Immature natural killer cell (primary cell): ENCODE measurements at regions not wholly inside any gene's neighbourhood (a gene's known extent, or its start where the extent isn't known, plus 50 kb on each side); places are given as distances from the start of the nearest gene placed in this dataset.

Experiments
- DNase-seq, 3 donors: peaks; one replicate each; pipeline ENCODE4 v3.0.0; 2022; ENCODE audit warnings: mixed read lengths in 1 of 3
- H3K27ac Mint-ChIP-seq, 6 donors: one replicate each; pipeline ENCODE4 v1.8.0; 2020; ENCODE audit warnings: mixed read lengths in 6 of 6, mild to moderate bottlenecking in 5 of 6, inconsistent platforms in 4 of 6, moderate library complexity in 3 of 6
- H3K27me3 Mint-ChIP-seq, 3 donors: one replicate each; pipeline ENCODE4 v1.8.0; 2020 to 2021; ENCODE audit warnings: low read depth in 3 of 3, mild to moderate bottlenecking in 3 of 3, mixed read lengths in 3 of 3, moderate library complexity in 3 of 3, inconsistent platforms in 1 of 3
- H3K36me3 Mint-ChIP-seq, 3 donors: one replicate each; pipeline ENCODE4 v1.8.0; 2020; ENCODE audit warnings: mixed read lengths in 3 of 3, inconsistent platforms in 2 of 3, mild to moderate bottlenecking in 2 of 3
- H3K4me1 Mint-ChIP-seq, 2 donors: one replicate each; pipeline ENCODE4 v1.8.0; 2020; ENCODE audit warnings: inconsistent platforms in 2 of 2, mild to moderate bottlenecking in 2 of 2, mixed read lengths in 2 of 2, moderate library complexity in 1 of 2
- H3K4me3 Mint-ChIP-seq, 5 donors: one replicate each; pipeline ENCODE4 v1.8.0; 2020; ENCODE audit warnings: mild to moderate bottlenecking in 5 of 5, mixed read lengths in 5 of 5, inconsistent platforms in 3 of 5, moderate library complexity in 3 of 5
- H3K9me3 Mint-ChIP-seq, 6 donors: one replicate each; pipeline ENCODE4 v1.8.0; 2020; ENCODE audit warnings: mild to moderate bottlenecking in 6 of 6, mixed read lengths in 6 of 6, inconsistent platforms in 4 of 6, moderate library complexity in 3 of 6

DNA sequence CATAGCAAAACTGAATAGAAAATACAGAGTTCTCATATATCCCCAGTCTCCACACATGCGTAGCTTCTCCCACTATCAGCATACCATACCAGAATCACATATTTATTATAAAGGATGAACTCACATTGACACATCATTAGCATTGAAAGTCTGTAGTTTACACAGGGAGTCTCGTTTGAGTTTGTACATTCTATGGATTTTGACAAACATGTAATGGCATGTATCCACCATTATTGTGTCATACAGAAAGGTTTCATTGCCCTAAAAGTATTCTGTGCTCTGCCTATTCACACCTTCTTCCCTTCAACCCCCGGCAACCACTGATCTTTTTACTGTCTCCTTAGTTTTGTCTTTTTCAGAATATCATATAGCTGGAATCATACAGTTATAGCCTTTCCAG, 562.4 kb downstream of the KCTD8 start:
- H3K27me3 Mint-ChIP-seq = no peaks in the 10 kb centered on the region
- no peak for DNase-seq
- H3K4me3 Mint-ChIP-seq = no peak overlapping the region
- H3K9me3 Mint-ChIP-seq = peaks cover 10 to 38% (median 20%) of the 10 kb centered on the region in 6 donors
- H3K27ac Mint-ChIP-seq = no peak overlapping the region
- no peaks in the 10 kb centered on the region for H3K36me3 Mint-ChIP-seq
- no peaks in the 10 kb centered on the region for H3K4me1 Mint-ChIP-seq

DNA sequence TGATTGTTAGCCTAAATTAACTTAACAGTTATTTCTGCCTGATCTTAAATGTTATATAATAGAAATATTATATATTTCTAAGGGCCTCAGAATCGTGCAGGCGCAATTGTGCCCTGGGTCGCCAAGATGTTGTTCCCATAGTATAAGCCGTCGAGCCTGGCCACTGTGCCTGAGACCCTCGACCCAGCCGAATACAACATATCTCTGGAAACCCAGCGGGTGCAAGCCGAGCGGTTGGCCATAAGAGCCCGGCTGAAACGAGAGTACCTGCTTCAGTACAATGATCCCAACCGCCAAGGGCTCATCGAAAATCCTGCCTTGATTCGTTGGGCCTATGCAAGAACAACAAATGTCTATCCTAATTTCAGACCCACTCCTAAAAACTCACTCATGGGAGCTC, 549.8 kb downstream of the KCTD8 start:
- Mint-ChIP-seq H3K36me3 (no peaks in the 10 kb centered on the region), H3K9me3 (peaks cover 11 to 46% (median 29%) of the 10 kb centered on the region in 6 donors), H3K4me1 (no peaks in the 10 kb centered on the region), H3K27ac (no peak overlapping the region), H3K27me3 (peaks cover 0 to 2% (median 0%) of the 10 kb centered on the region in 3 donors), H3K4me3 (no peak overlapping the region)
- no peak for DNase-seq

DNA sequence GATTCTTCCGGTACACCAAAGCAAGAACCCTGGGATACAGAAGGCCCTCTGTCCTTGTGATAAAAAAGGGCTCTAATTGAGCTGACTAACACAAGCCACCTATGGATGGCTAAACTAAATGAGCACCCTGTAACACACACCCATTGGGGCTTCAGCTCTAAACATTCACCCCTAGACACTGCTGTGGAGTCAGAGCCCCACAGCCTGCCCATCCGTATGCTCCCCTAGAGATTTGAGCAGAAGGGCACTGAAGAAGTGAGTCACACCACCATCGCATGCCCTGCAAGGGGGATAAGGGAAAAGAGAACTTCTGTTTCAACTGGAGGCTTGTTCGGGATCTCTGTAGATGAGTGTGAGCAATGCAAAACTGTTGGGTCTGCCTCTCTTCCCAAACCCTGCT, 545.2 kb downstream of the KCTD8 start:
- Mint-ChIP-seq H3K4me1 (no peaks in the 10 kb centered on the region), H3K4me3 (no peak overlapping the region), H3K27ac (no peak overlapping the region), H3K9me3 (peaks cover 6 to 42% (median 18%) of the 10 kb centered on the region in 6 donors), H3K36me3 (peaks cover 0 to 4% (median 0%) of the 10 kb centered on the region in 3 donors), H3K27me3 (no peaks in the 10 kb centered on the region)
- DNase-seq = no peak

DNA sequence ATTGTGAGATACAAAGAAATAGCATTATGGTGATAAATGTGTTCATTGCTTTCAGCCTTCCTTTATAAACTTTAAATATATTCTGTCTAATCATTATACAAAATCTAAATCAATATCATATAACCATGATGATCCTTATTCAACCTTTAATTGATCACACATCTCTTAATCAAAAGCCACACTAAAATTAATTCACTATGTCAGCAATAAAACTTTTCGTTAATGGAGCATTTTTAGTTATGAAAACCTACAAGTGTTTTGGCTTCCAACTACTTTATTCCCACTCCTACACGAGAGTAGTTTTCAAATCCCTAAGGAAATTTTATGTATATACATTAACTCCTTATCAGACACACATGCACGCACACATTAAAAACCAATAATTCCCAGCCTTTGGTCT, 530.2 kb downstream of the KCTD8 start:
- H3K9me3 Mint-ChIP-seq = peaks cover 26 to 63% (median 39%) of the 10 kb centered on the region in 6 donors

DNA sequence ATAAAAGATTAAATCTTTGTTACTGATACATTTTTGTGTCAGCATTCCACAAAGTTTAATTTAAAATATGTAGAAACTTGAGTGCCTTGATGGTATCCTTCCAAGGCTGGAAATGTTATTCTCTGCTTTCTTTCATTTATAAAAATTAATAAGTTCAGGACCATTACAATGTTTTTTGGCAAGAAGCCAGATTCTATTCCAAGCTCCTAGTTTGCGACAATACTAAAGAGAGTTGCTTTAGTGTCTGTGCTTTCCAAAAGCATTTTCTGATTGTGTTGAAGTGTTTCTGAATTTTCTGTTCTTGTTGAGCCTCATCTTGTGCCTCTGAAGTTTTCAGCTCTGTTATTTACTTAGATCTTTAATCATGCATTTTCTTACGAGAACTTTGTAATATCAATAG, 516.2 kb downstream of the KCTD8 start:
- Mint-ChIP-seq H3K4me3 (no peak overlapping the region), H3K9me3 (peaks cover 2 to 33% (median 16%) of the 10 kb centered on the region in 6 donors)
- DNase-seq = no peak

More for the DNA sequence above, 530.2 kb downstream of the KCTD8 start:
- Mint-ChIP-seq H3K4me3 (no peak overlapping the region), H3K4me1 (no peaks in the 10 kb centered on the region), H3K27ac (no peak overlapping the region), H3K27me3 (peaks cover 0 to 3% (median 2%) of the 10 kb centered on the region in 3 donors), H3K36me3 (peaks cover 0 to 5% (median 3%) of the 10 kb centered on the region in 3 donors)
- no peak for DNase-seq

DNA sequence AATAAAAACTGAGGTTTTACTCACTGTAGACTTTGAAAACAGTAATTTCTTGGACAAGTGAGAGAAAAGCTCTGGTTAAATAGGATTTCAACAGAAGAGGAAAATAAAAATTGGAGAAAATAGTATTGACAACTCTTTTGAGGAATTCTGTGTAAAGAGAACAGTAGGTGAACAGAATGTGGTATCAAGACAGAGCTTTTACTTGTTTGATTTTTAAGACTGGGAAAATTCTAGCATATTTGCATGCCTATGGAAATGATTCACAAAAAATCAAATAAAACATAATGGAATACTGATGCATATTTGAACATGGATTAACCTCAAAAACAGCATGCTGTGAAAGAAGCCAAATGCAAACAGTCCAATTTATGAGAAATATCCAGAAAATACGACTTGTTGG, 504.6 kb downstream of the KCTD8 start:
- Mint-ChIP-seq H3K9me3 (peaks cover 6 to 47% (median 20%) of the 10 kb centered on the region in 6 donors), H3K4me3 (no peak overlapping the region), H3K27me3 (no peaks in the 10 kb centered on the region), H3K36me3 (no peaks in the 10 kb centered on the region), H3K27ac (no peak overlapping the region), H3K4me1 (no peaks in the 10 kb centered on the region)
- DNase-seq = no peak

More for the DNA sequence above, 516.2 kb downstream of the KCTD8 start:
- Mint-ChIP-seq H3K27me3 (peaks cover 0 to 4% (median 0%) of the 10 kb centered on the region in 3 donors), H3K4me1 (no peaks in the 10 kb centered on the region), H3K27ac (no peak overlapping the region), H3K36me3 (no peaks in the 10 kb centered on the region)

DNA sequence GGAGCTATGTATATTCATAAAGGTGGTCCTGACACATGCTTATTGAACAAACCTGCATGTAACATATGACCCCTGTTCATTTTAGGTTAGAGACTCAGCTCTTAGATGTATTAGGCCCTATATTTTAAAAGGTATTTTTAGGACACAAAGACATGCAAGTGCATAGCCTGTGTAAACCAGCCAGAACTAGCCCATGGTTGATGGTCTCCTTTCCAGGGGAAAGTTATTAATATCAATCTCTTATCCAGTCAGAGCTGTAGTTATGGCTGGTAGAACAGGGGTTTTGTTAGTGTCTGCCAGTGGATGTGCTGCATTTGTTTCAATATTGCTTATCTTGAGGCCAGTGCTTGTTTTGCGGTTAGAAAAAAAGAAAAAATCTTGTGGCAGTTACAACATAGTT, 488.6 kb downstream of the KCTD8 start:
- Mint-ChIP-seq H3K9me3 (peaks cover 0 to 36% (median 13%) of the 10 kb centered on the region in 6 donors), H3K4me3 (no peak overlapping the region), H3K27me3 (no peaks in the 10 kb centered on the region), H3K27ac (no peak overlapping the region), H3K36me3 (no peaks in the 10 kb centered on the region), H3K4me1 (no peaks in the 10 kb centered on the region)
- DNase-seq = no peak

DNA sequence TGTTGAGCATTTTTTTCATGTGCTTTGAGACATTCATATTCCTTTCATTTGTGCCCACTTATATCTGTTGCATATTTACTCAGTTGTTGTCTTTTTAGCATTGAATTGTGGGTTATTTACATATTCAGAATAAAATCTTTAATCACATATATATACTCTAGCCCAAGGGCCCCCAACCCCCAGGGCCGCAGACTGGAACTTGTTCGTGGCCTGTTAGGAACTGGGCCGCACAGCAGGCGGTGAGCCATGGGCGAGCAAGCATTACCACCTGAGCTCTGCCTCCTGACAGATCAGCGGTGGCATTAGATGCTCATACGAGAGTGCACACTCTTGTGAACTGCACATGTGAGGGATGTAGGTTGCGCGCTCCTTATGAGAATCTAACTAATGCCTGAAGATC, 480.6 kb downstream of the KCTD8 start:
- Mint-ChIP-seq H3K4me3 (no peak overlapping the region), H3K9me3 (peaks cover 3 to 39% (median 20%) of the 10 kb centered on the region in 6 donors), H3K27ac (no peak overlapping the region), H3K27me3 (peaks cover 0 to 2% (median under 1%) of the 10 kb centered on the region in 3 donors), H3K4me1 (no peaks in the 10 kb centered on the region), H3K36me3 (no peaks in the 10 kb centered on the region)
- no peak for DNase-seq

DNA sequence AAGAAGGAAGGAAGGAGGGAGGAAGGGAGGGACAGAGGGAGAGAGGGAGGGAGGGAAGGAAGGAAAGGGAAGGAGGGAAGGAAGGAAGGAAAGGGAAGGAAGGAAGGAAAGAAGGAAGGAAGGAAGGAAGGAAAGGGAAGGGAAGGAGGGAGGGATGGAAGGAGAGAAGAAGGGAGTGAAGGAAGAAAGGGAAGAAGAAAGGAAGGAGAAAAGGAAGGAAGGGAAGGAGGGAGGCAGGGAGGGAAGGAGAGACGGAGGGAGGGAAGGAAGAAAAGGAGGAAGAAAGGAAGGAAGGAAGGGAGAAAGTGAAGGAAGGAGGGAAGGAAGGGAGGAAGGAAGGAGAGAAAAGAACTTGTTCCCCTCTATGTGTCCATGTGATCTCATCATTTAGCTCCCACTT, 465.0 kb downstream of the KCTD8 start:
- Mint-ChIP-seq H3K4me1 (no peaks in the 10 kb centered on the region), H3K27ac (no peak overlapping the region), H3K4me3 (no peak overlapping the region), H3K36me3 (no peaks in the 10 kb centered on the region), H3K27me3 (no peaks in the 10 kb centered on the region), H3K9me3 (peaks cover 4 to 34% (median 24%) of the 10 kb centered on the region in 6 donors)
- no peak for DNase-seq

DNA sequence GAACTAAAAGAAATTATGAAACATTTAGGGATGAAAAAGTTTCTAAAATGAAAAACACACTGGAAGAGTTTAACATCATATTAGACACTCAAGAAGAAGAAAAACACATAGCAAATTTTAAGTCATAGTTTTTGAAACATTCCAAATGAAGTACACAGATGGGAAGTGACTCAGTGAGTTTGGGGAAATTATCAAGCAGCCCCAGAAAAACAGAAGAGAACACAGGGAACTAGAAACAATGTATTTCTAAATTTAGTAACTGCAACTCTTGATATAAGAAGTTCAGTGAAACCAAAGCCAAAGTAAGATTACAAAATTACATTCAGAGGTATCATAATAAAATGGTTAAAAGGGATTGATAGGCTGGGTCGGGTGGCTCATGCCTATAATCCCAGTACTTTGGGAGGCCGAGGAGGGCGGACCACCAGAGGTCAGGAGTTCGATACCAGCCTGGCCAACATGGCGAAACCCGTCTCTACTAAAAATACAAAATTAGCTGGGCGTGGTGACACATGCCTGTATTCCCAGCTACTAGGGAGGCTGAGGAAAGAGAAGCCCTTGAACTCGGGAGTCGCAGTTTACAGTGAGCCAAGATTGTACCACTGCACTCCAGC, 461.2 kb downstream of the KCTD8 start:
- Mint-ChIP-seq H3K4me1 (no peaks in the 10 kb centered on the region), H3K27me3 (no peaks in the 10 kb centered on the region)
- no peak for DNase-seq

DNA sequence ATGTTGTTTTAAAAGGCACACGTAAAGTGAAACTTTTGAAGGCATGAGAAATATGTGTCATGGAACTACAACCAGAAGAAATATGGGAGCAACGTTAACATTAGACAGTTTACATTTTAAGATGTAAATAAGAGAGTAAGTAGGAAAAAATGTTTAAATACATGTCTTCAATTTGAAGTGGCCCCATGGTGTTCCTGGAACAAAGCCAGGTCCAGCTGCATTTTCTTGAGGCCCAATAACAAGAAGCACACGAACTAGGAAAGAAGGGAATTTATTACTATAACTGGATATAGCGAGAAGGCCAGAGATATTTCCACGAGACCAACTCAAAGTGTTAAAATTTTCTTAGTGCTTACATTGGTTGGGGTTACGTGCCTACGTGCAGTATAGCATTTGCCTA, 458.1 kb downstream of the KCTD8 start:
- Mint-ChIP-seq H3K9me3 (peaks cover 6 to 23% (median 15%) of the 10 kb centered on the region in 6 donors), H3K27ac (no peak overlapping the region), H3K27me3 (no peaks in the 10 kb centered on the region), H3K4me3 (no peak overlapping the region), H3K36me3 (no peaks in the 10 kb centered on the region), H3K4me1 (no peaks in the 10 kb centered on the region)
- DNase-seq = no peak

More for the DNA sequence above, 461.2 kb downstream of the KCTD8 start:
- no peaks in the 10 kb centered on the region for H3K36me3 Mint-ChIP-seq
- no peak overlapping the region for H3K27ac Mint-ChIP-seq
- peaks cover 7 to 42% (median 26%) of the 10 kb centered on the region in 6 donors for H3K9me3 Mint-ChIP-seq
- no peak overlapping the region for H3K4me3 Mint-ChIP-seq

DNA sequence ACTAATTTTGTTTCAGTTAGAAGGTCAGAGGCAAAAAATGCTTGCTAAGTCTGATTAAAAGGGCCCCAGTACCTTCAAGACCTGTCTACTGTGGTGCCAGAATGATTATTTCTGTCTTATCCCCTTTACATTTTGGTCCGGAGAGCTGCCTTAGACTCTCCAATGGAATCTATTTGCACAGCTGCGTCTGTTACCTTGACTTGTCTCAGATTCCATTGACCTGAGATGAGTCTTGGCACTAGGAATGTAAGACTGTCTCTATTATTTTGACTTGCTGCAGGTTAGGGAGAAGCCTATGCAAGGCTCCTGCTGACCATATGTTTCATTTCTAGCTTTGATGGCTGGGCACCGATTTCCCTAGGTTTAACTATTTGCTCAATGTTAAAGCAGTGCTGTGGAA, 457.6 kb downstream of the KCTD8 start:
- Mint-ChIP-seq H3K36me3 (no peaks in the 10 kb centered on the region), H3K27me3 (no peaks in the 10 kb centered on the region), H3K4me1 (no peaks in the 10 kb centered on the region), H3K27ac (no peak overlapping the region), H3K4me3 (no peak overlapping the region), H3K9me3 (peaks cover 6 to 24% (median 16%) of the 10 kb centered on the region in 6 donors)
- DNase-seq = no peak

DNA sequence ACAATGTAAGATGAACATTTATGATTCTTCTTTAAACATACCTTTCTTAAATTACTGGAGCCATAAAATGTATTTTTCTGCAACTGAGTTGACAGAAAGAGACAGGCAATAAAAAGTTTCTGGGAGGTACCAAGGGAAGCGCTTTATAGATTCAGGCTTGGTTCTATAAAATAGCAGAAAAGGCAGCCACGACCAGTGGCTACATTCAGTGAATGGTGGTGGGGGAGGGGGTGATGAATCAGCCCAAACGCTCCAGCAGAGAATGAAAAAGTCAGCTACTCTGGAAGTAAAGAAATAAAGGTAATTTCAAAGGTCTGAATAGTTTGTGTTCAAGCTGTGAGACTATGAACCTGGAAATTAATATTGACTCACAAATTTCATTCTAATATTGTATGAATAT, 456.1 kb downstream of the KCTD8 start:
- Mint-ChIP-seq H3K4me3 (no peak overlapping the region), H3K9me3 (peaks cover 8 to 23% (median 12%) of the 10 kb centered on the region in 6 donors), H3K27me3 (no peaks in the 10 kb centered on the region), H3K36me3 (no peaks in the 10 kb centered on the region), H3K4me1 (no peaks in the 10 kb centered on the region), H3K27ac (no peak overlapping the region)
- DNase-seq = no peak

DNA sequence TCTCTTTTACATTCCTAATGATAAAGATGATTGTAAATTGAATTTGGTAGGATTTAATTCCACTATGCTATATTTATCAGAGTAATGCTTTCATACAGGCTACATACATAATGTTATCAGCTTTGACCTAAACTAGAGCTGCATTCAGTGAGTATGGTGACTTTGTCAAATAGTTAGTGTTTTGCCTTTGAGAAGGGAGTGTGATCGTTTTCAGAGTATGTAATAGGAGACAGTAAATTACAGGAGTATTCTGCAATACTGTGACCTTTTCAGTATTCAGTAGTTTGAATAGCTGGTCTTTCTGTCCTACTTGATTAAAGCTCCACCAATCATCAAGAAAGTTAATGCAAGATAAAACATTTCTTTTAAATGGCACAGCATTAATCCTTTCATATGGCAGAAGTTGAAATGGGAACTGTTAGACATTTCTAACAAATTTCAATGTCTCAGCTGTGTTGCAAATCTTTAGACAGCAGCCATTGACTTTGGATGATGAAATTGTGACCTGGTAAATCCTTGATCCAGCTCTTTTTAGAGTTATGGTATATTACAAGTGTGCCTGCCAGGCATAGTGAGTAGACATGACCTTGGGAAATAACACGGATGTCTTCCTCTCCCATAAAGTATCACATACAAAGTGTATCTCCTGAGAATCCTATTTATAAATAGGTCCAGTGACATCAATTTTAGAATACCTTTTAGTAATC, 455.3 kb downstream of the KCTD8 start:
- Mint-ChIP-seq H3K27me3 (no peaks in the 10 kb centered on the region), H3K4me1 (no peaks in the 10 kb centered on the region), H3K36me3 (no peaks in the 10 kb centered on the region), H3K4me3 (no peak overlapping the region), H3K9me3 (peaks cover 8 to 21% (median 13%) of the 10 kb centered on the region in 6 donors), H3K27ac (no peak overlapping the region)
- DNase-seq = no peak
